ENCODE measurements at regions not wholly inside any gene's neighbourhood (a gene's known extent, or its start where the extent isn't known, plus 50 kb on each side); places are given as distances from the start of the nearest gene placed in this dataset.

- TF ChIP-seq PKNOX1 (IDR thresholded peaks at IDR 0.05): no peak
- no peak for TF ChIP-seq JUNB (IDR thresholded peaks at IDR 0.05)
- no peak for TF ChIP-seq CTCF (IDR thresholded peaks at IDR 0.05 in 2 of 3, conservative IDR thresholded peaks at IDR 0.05 in 1 of 3; ENCODE audit: control insufficient read depth in 2 of 3, extremely low read depth in 1 of 3, insufficient read depth in 1 of 3, low read depth in 3 of 3, low read length in 3 of 3)
- TF ChIP-seq ZBTB33 (IDR thresholded peaks at IDR 0.05): no peak
- no peak for TF ChIP-seq SREBF1 (IDR thresholded peaks at IDR 0.05; ENCODE audit: low read length)
- TF ChIP-seq SIN3A (IDR thresholded peaks at IDR 0.05; ENCODE audit: low read depth, low read length): no peak
- no peak for TF ChIP-seq POLR2A (IDR thresholded peaks at IDR 0.05; ENCODE audit: low read depth, low read length)
- no peak for TF ChIP-seq ZNF24 (IDR thresholded peaks at IDR 0.05)
- TF ChIP-seq RFX5 (IDR thresholded peaks at IDR 0.05; ENCODE audit: low read depth, low read length): no peak
Observed at GRCh38 chr12:128133321-128134073, 133.5 kb upstream of the TMEM132C start.
